PC-3 (cell line): ENCODE measurements at regions not wholly inside any gene's neighbourhood (a gene's known extent, or its start where the extent isn't known, plus 50 kb on each side); places are given as distances from the start of the nearest gene placed in this dataset.
A peak's percentile ranks its signal among the peaks of the same experiment; 100 is the strongest.

Source experiments
- ATAC-seq: fragments of 200-7000 bp; cut with Tn5 transposase; 2 replicates; pipeline ENCODE4 v1.9.1; 2020; ENCODE audit warnings: mild to moderate bottlenecking, moderate library complexity
- BruUV-seq: library from RNA; stranded (reverse); fragments of 400-500 nt; replicated peaks from 2 replicates; lab custom pipeline; 2021; lab: Mats Ljungman, UMichigan
- CTCF ChIA-PET: fragments of 300-600 bp; sonication (Branson Sonifier 250); formaldehyde crosslinking; loops from one replicate; lab custom pipeline; 2022; ENCODE audit warnings: antibody characterized with exemption; lab: Charles Lee
- POLR2A ChIA-PET: fragments of 300-600 bp; sonication (Branson Sonifier 250); formaldehyde crosslinking; loops from one replicate; lab custom pipeline; 2022; ENCODE audit warnings: antibody characterized with exemption; ENCODE audit not compliant: unreplicated experiment; lab: Charles Lee
- DNase-seq: peaks from one replicate; pipeline ENCODE4 v3.0.0-alpha.2; 2015
- H2AFZ ChIP-seq: fragments of 300-600 bp; sonication (generic); 2 replicates; pipeline ENCODE4 v1.6.0; 2016; ENCODE audit warnings: antibody characterized with exemption, low read length
- H3F3A ChIP-seq: fragments of 300-600 bp; sonication (generic); one replicate; pipeline ENCODE4 v1.6.0; 2017; ENCODE audit warnings: antibody characterized with exemption, low read length, control low read depth, mild to moderate bottlenecking; ENCODE audit not compliant: unreplicated experiment
- H3K27ac ChIP-seq: fragments of 300-600 bp; sonication (generic); 2 replicates; pipeline ENCODE4 v1.5.1; 2016; ENCODE audit warnings: mild to moderate bottlenecking, low read length
- H3K27me3 ChIP-seq: fragments of 300-600 bp; sonication (generic); 2 replicates; pipeline ENCODE4 v1.6.1; 2016; ENCODE audit warnings: low read length, mixed read lengths
- H3K36me3 ChIP-seq: fragments of 300-600 bp; sonication (generic); 2 replicates; pipeline ENCODE4 v1.6.1; 2016; ENCODE audit warnings: low read depth, mixed run types, low read length, mixed read lengths
- H3K4me1 ChIP-seq: fragments of 300-600 bp; sonication (generic); 2 replicates; pipeline ENCODE4 v1.5.1; 2016; ENCODE audit warnings: low read length; ENCODE audit not compliant: insufficient read depth
- H3K4me2 ChIP-seq: fragments of 300-600 bp; sonication (generic); 2 replicates; pipeline ENCODE4 v1.6.0; 2016; ENCODE audit warnings: low read length
- H3K4me3 ChIP-seq: fragments of 300-600 bp; sonication (generic); 2 replicates; pipeline ENCODE4 v1.5.1; 2016; ENCODE audit warnings: mild to moderate bottlenecking, low read length, mixed read lengths
- H3K79me2 ChIP-seq: fragments of 300-600 bp; sonication (generic); 2 replicates; pipeline ENCODE4 v1.6.1; 2017; ENCODE audit warnings: low read length, mixed read lengths
- H3K9ac ChIP-seq: fragments of 300-600 bp; sonication (generic); 2 replicates; pipeline ENCODE4 v1.6.0; 2016; ENCODE audit warnings: mild to moderate bottlenecking, low read length
- H3K9me2 ChIP-seq: fragments of 300-600 bp; sonication (generic); replicated peaks from 2 replicates; pipeline ENCODE4 v1.6.1; 2016; ENCODE audit warnings: mixed run types, low read length, mixed read lengths
- H3K9me3 ChIP-seq: fragments of 300-600 bp; sonication (generic); 2 replicates; pipeline ENCODE4 v1.6.1; 2016; ENCODE audit warnings: low read length, mixed read lengths
- H4K20me1 ChIP-seq: fragments of 300-600 bp; sonication (generic); 2 replicates; pipeline ENCODE4 v1.6.1; 2016; ENCODE audit warnings: low read length, mixed read lengths
- CTCF ChIP-seq: fragments of 300-600 bp; sonication (generic); conservative IDR thresholded peaks from 2 replicates; pipeline ENCODE4 v1.5.1; 2017; ENCODE audit warnings: antibody characterized with exemption, low read depth, mild to moderate bottlenecking, low read length
- EZH2 ChIP-seq: fragments of 300-600 bp; sonication (generic); IDR thresholded peaks from one replicate; pipeline ENCODE4 v1.6.1; 2017; ENCODE audit warnings: antibody characterized with exemption, mild to moderate bottlenecking, low read length; ENCODE audit not compliant: unreplicated experiment
- EZH2phosphoT487 ChIP-seq: fragments of 300-600 bp; sonication (generic); IDR thresholded peaks from 2 replicates; pipeline ENCODE4 v1.6.1; 2018; ENCODE audit warnings: mild to moderate bottlenecking, antibody characterized with exemption, low read length, borderline replicate concordance
- intact Hi-C: fragments of 100-400 bp; cut with micrococcal nuclease; formaldehyde crosslinking; loops from 2 replicates; pipeline ENCODE4 v1.9.0; 2023

- H3K9me3 ChIP-seq = no peaks in the 10 kb centered on the region
- intact Hi-C loops = no loop called here
These were observed 69.5 kb upstream of the IQSEC1 start for GRCh38 chr3:13142552-13143380.

GRCh38 chr3:13141991-13142412 lies 68.8 kb upstream of the IQSEC1 start:
- Histone ChIP-seq H3K9ac (no peak overlapping the region), H3K27ac (no peak overlapping the region), H3K4me2 (no peak overlapping the region), H3K9me2 (no peaks in the 10 kb centered on the region), H2AFZ (no peak overlapping the region), H3F3A (no peaks in the 10 kb centered on the region), H3K4me1 (no peaks in the 10 kb centered on the region), H3K9me3 (no peaks in the 10 kb centered on the region), H3K36me3 (no peaks in the 10 kb centered on the region), H3K27me3 (no peaks in the 10 kb centered on the region), H4K20me1 (no peaks in the 10 kb centered on the region), H3K79me2 (no peaks in the 10 kb centered on the region), H3K4me3 (no peak overlapping the region)
- DNase-seq = peak; percentile 48
- BruUV-seq = no TSS peak
- TF ChIP-seq EZH2phosphoT487 = no peak
- no peak for TF ChIP-seq CTCF
- TF ChIP-seq EZH2 = no peak
- intact Hi-C loops = no loop called here
- ChIA-PET CTCF (no interaction called here), POLR2A (no interaction called here)
- ATAC-seq = no peak

More at GRCh38 chr3:13142552-13143380, 69.5 kb upstream of the IQSEC1 start:
- no peak overlapping the region for H2AFZ ChIP-seq
- no peaks in the 10 kb centered on the region for H3K9me2 ChIP-seq
- no peaks in the 10 kb centered on the region for H3F3A ChIP-seq
- BruUV-seq = no TSS peak
- H3K79me2 ChIP-seq = no peaks in the 10 kb centered on the region
- H3K9ac ChIP-seq = no peak overlapping the region
- H3K4me1 ChIP-seq = no peaks in the 10 kb centered on the region
- no peak for TF ChIP-seq EZH2phosphoT487
- no peak for TF ChIP-seq CTCF
- TF ChIP-seq EZH2 = no peak
- no peak overlapping the region for H3K4me2 ChIP-seq
- ATAC-seq (no peak), DNase-seq (no peak)
- no peak overlapping the region for H3K27ac ChIP-seq
- ChIA-PET POLR2A (no interaction called here), CTCF (no interaction called here)
- H3K27me3 ChIP-seq = no peaks in the 10 kb centered on the region
- no peak overlapping the region for H3K4me3 ChIP-seq
- no peaks in the 10 kb centered on the region for H3K36me3 ChIP-seq
- H4K20me1 ChIP-seq = no peaks in the 10 kb centered on the region

- H2AFZ ChIP-seq = no peak overlapping the region
- no peaks in the 10 kb centered on the region for H4K20me1 ChIP-seq
- intact Hi-C loops = no loop called here
- BruUV-seq = no TSS peak
- no peaks in the 10 kb centered on the region for H3K27me3 ChIP-seq
- no peaks in the 10 kb centered on the region for H3K79me2 ChIP-seq
- no peak overlapping the region for H3K9ac ChIP-seq
- no peaks in the 10 kb centered on the region for H3K9me3 ChIP-seq
- no peaks in the 10 kb centered on the region for H3K36me3 ChIP-seq
- CTCF ChIA-PET = no interaction called here
- H3K27ac ChIP-seq = no peak overlapping the region
- H3F3A ChIP-seq = no peaks in the 10 kb centered on the region
- no peaks in the 10 kb centered on the region for H3K9me2 ChIP-seq
- no peak overlapping the region for H3K4me2 ChIP-seq
- no peaks in the 10 kb centered on the region for H3K4me1 ChIP-seq
- ATAC-seq (no peak), DNase-seq (no peak)
- POLR2A ChIA-PET = no interaction called here
- TF ChIP-seq EZH2phosphoT487 (no peak), CTCF (no peak), EZH2 (no peak)
- no peak overlapping the region for H3K4me3 ChIP-seq
These were observed 68.0 kb upstream of the IQSEC1 start for GRCh38 chr3:13141183-13141582.
